H9 (cell line): ENCODE measurements at regions not wholly inside any gene's neighbourhood (a gene's known extent, or its start where the extent isn't known, plus 50 kb on each side); places are given as distances from the start of the nearest gene placed in this dataset.

Source experiments
- DNase-seq: peaks from one replicate; pipeline ENCODE4 v3.0.0-alpha.2; 2017
- H2AFZ ChIP-seq: one replicate; pipeline ENCODE4 v1.6.1; 2013; ENCODE audit warnings: mild to moderate bottlenecking, low read length, control low read depth, moderate library complexity
- H2AK5ac ChIP-seq: 2 replicates; pipeline ENCODE4 v1.6.1; 2013; ENCODE audit warnings: low read length, control low read depth, mixed read lengths; ENCODE audit not compliant: insufficient read length
- H2BK120ac ChIP-seq: one replicate; pipeline ENCODE4 v1.6.1; 2013; ENCODE audit warnings: low read depth, mild to moderate bottlenecking, low read length, control low read depth, inconsistent platforms; ENCODE audit not compliant: poor library complexity, severe bottlenecking
- H2BK12ac ChIP-seq: 2 replicates; pipeline ENCODE4 v1.6.1; 2013; ENCODE audit warnings: low read length, control low read depth, mixed read lengths, low read depth; ENCODE audit not compliant: insufficient read length
- H2BK15ac ChIP-seq: 2 replicates; pipeline ENCODE4 v1.6.1; 2013; ENCODE audit warnings: low read depth, low read length, control low read depth
- H2BK20ac ChIP-seq: one replicate; pipeline ENCODE4 v1.6.1; 2013; ENCODE audit warnings: low read depth, mild to moderate bottlenecking, low read length, control low read depth, inconsistent platforms; ENCODE audit not compliant: poor library complexity, severe bottlenecking
- H2BK5ac ChIP-seq: 2 replicates; pipeline ENCODE4 v1.6.1; 2013; ENCODE audit warnings: low read length, control low read depth, mixed read lengths; ENCODE audit not compliant: insufficient read length
- H3K14ac ChIP-seq: 2 replicates; pipeline ENCODE4 v1.6.1; 2013; ENCODE audit warnings: low read length, control low read depth; ENCODE audit not compliant: insufficient read depth
- H3K18ac ChIP-seq: 2 replicates; pipeline ENCODE4 v1.6.1; 2013; ENCODE audit warnings: low read depth, mild to moderate bottlenecking, mixed read lengths, low read length, control low read depth; ENCODE audit not compliant: insufficient read length
- H3K23ac ChIP-seq: 2 replicates; pipeline ENCODE4 v1.6.1; 2013; ENCODE audit warnings: low read length, control low read depth, mixed read lengths, low read depth; ENCODE audit not compliant: insufficient read length
- H3K23me2 ChIP-seq: 2 replicates; pipeline ENCODE4 v1.6.1; 2013; ENCODE audit warnings: low read depth, mild to moderate bottlenecking, mixed read lengths, low read length, control low read depth; ENCODE audit not compliant: insufficient read length, poor library complexity, severe bottlenecking
- H3K27ac ChIP-seq: 2 replicates; pipeline ENCODE4 v1.5.1; 2013; ENCODE audit warnings: low read length, control low read depth, mixed read lengths, low read depth; ENCODE audit not compliant: insufficient read length
- H3K27me3 ChIP-seq: 2 replicates; pipeline ENCODE4 v1.6.1; 2013; ENCODE audit warnings: low read length, control low read depth, inconsistent platforms; ENCODE audit not compliant: insufficient read depth
- H3K4ac ChIP-seq: 2 replicates; pipeline ENCODE4 v1.6.1; 2013; ENCODE audit warnings: low read depth, mild to moderate bottlenecking, control low read depth, inconsistent platforms, low read length, moderate library complexity
- H3K4me1 ChIP-seq: 2 replicates; pipeline ENCODE4 v1.6.1; 2013; ENCODE audit warnings: low read length, control low read depth, inconsistent platforms; ENCODE audit not compliant: insufficient read depth
- H3K4me2 ChIP-seq: 2 replicates; pipeline ENCODE4 v1.6.1; 2013; ENCODE audit warnings: low read length, control low read depth, mixed read lengths; ENCODE audit not compliant: insufficient read length, insufficient read depth
- H3K56ac ChIP-seq: 2 replicates; pipeline ENCODE4 v1.6.1; 2013; ENCODE audit warnings: low read depth, mild to moderate bottlenecking, mixed read lengths, low read length, control low read depth; ENCODE audit not compliant: insufficient read length
- H3K79me1 ChIP-seq: 2 replicates; pipeline ENCODE4 v1.6.1; 2013; ENCODE audit warnings: low read depth, mild to moderate bottlenecking, moderate library complexity, low read length, control low read depth, inconsistent platforms; ENCODE audit not compliant: insufficient read depth, poor library complexity, severe bottlenecking
- H3K79me2 ChIP-seq: 2 replicates; pipeline ENCODE4 v1.6.1; 2013; ENCODE audit warnings: low read length, control low read depth, inconsistent platforms; ENCODE audit not compliant: insufficient read depth
- H3K9ac ChIP-seq: 2 replicates; pipeline ENCODE4 v1.6.1; 2013; ENCODE audit warnings: low read length, control low read depth, mixed read lengths; ENCODE audit not compliant: insufficient read length; ENCODE audit errors: extremely low read depth
- H3K9me3 ChIP-seq: one replicate; pipeline ENCODE4 v1.6.1; 2013; ENCODE audit warnings: low read depth, low read length, inconsistent platforms; ENCODE audit not compliant: control insufficient read depth
- H3T11ph ChIP-seq: one replicate; pipeline ENCODE4 v1.6.1; 2013; ENCODE audit warnings: mild to moderate bottlenecking, low read length, control low read depth, inconsistent platforms
- H4K20me1 ChIP-seq: one replicate; pipeline ENCODE4 v1.6.1; 2013; ENCODE audit not compliant: control insufficient read depth, insufficient read length, insufficient read depth
- H4K5ac ChIP-seq: 2 replicates; pipeline ENCODE4 v1.6.1; 2013; ENCODE audit warnings: low read depth, mild to moderate bottlenecking, mixed read lengths, low read length, control low read depth; ENCODE audit not compliant: insufficient read length
- H4K8ac ChIP-seq: replicated peaks from 2 replicates; pipeline ENCODE4 v1.6.1; 2013; ENCODE audit warnings: low read length, control low read depth, mixed read lengths, low read depth; ENCODE audit not compliant: insufficient read length
- H4K91ac ChIP-seq: 2 replicates; pipeline ENCODE4 v1.6.1; 2013; ENCODE audit warnings: low read depth, mild to moderate bottlenecking, moderate library complexity, mixed read lengths, low read length, control low read depth; ENCODE audit not compliant: insufficient read length
- H3K27ac Mint-ChIP-seq, 3 experiments: 2 replicates in 2 of 3; 3 replicates in 1 of 3; pipeline ENCODE4 v1.8.0; 2020 to 2021; ENCODE audit warnings: mixed read lengths in 3 of 3, mild to moderate bottlenecking in 1 of 3, moderate library complexity in 1 of 3
- H3K27me3 Mint-ChIP-seq: 2 replicates; pipeline ENCODE4 v1.8.0; 2021; ENCODE audit warnings: low read depth, mild to moderate bottlenecking, moderate library complexity, mixed read lengths
- H3K36me3 Mint-ChIP-seq, 3 experiments: 2 replicates in 2 of 3; 3 replicates in 1 of 3; pipeline ENCODE4 v1.8.0; 2020 to 2021; ENCODE audit warnings: low read depth in 3 of 3, mixed read lengths in 3 of 3; ENCODE audit not compliant: insufficient read depth in 1 of 3
- H3K4me1 Mint-ChIP-seq, 2 experiments: 2 replicates each; pipeline ENCODE4 v1.8.0; 2020; ENCODE audit warnings: mixed read lengths in 2 of 2
- H3K4me3 Mint-ChIP-seq, 2 experiments: 2 replicates in 1 of 2; 3 replicates in 1 of 2; pipeline ENCODE4 v1.8.0; 2020 to 2021; ENCODE audit warnings: mild to moderate bottlenecking in 2 of 2, mixed read lengths in 2 of 2, moderate library complexity in 1 of 2
- H3K9me3 Mint-ChIP-seq, 2 experiments: 2 replicates in 1 of 2; 3 replicates in 1 of 2; pipeline ENCODE4 v1.8.0; 2020; ENCODE audit warnings: mild to moderate bottlenecking in 2 of 2, mixed read lengths in 2 of 2, moderate library complexity in 1 of 2
- WGBS: extraction: QIAGEN DNeasy Blood & Tissue Kit; methylation state at CpG from one replicate; pipeline ENCODE4 v1.1.7; 2013; ENCODE audit warnings: missing lambda C conversion rate, low lambda C conversion rate, mixed read lengths; ENCODE audit not compliant: insufficient read length; ENCODE audit errors: extremely low coverage; 5-methylcytosine and 5-hydroxymethylcytosine counted together
- TF ChIP-seq, protein P1 (sequence below): fragments of 200-600 bp; sonication (generic); conservative IDR thresholded peaks from 3 replicates; pipeline ENCODE4 v1.8.0; 2021; ENCODE audit warnings: antibody characterized with exemption, mild to moderate bottlenecking

GRCh38 chr3:59256230-59256629, 206.4 kb upstream of the CFAP20DC start:
- TF ChIP-seq, protein P1, sequence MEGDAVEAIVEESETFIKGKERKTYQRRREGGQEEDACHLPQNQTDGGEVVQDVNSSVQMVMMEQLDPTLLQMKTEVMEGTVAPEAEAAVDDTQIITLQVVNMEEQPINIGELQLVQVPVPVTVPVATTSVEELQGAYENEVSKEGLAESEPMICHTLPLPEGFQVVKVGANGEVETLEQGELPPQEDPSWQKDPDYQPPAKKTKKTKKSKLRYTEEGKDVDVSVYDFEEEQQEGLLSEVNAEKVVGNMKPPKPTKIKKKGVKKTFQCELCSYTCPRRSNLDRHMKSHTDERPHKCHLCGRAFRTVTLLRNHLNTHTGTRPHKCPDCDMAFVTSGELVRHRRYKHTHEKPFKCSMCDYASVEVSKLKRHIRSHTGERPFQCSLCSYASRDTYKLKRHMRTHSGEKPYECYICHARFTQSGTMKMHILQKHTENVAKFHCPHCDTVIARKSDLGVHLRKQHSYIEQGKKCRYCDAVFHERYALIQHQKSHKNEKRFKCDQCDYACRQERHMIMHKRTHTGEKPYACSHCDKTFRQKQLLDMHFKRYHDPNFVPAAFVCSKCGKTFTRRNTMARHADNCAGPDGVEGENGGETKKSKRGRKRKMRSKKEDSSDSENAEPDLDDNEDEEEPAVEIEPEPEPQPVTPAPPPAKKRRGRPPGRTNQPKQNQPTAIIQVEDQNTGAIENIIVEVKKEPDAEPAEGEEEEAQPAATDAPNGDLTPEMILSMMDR, result no peak
- no peak overlapping the region for H4K91ac ChIP-seq
- no peaks in the 10 kb centered on the region for H3K79me2 ChIP-seq
- H2AK5ac ChIP-seq, result no peak overlapping the region
- no peak overlapping the region for H4K5ac ChIP-seq
- H3K27me3 ChIP-seq, result no peaks in the 10 kb centered on the region
- H2BK5ac ChIP-seq, result no peak overlapping the region
- no peaks in the 10 kb centered on the region for H3K9me3 ChIP-seq
- no peak overlapping the region for H2BK20ac ChIP-seq
- no peak overlapping the region for H2BK120ac ChIP-seq
- H2BK15ac ChIP-seq, result no peak overlapping the region
- H4K8ac ChIP-seq, result no peak overlapping the region
- no peak overlapping the region for H3K14ac ChIP-seq
- no peak overlapping the region for H3K18ac ChIP-seq
- H3K56ac ChIP-seq, result no peak overlapping the region
- H2BK12ac ChIP-seq, result no peak overlapping the region
- no peak overlapping the region for H3K4me2 ChIP-seq
- no peaks in the 10 kb centered on the region for H3K23me2 ChIP-seq
- Mint-ChIP-seq H3K27ac (no peak overlapping the region), H3K4me3 (no peak overlapping the region), H3K4me1 (peaks cover 0 to 3% of the 10 kb centered on the region in 2 experiments; a peak in 1 of 4 replicates), H3K9me3 (no peaks in the 10 kb centered on the region), H3K27me3 (peaks cover 1% of the 10 kb centered on the region; the same call in 1 of the 2 replicates), H3K36me3 (no peaks in the 10 kb centered on the region)
- no peak overlapping the region for H3K9ac ChIP-seq
- H3K4me1 ChIP-seq, result no peaks in the 10 kb centered on the region
- WGBS, result no CpG with 5 or more reads among the region's 1 CpG
- DNase-seq, result no peak
- H3T11ph ChIP-seq, result no peak overlapping the region
- no peak overlapping the region for H2AFZ ChIP-seq
- H3K23ac ChIP-seq, result no peak overlapping the region
- no peak overlapping the region for H3K27ac ChIP-seq
- no peaks in the 10 kb centered on the region for H4K20me1 ChIP-seq
- no peaks in the 10 kb centered on the region for H3K79me1 ChIP-seq
- H3K4ac ChIP-seq, result no peak overlapping the region
